HFF-Myc (cell line): ENCODE measurements at regions not wholly inside any gene's neighbourhood (a gene's known extent, or its start where the extent isn't known, plus 50 kb on each side); places are given as distances from the start of the nearest gene placed in this dataset.

Experiments used
- DNase-seq: peaks from one replicate; pipeline ENCODE4 v3.0.0-alpha.2; 2011; ENCODE audit warnings: low read depth; ENCODE audit errors: extremely low read depth
- H3K4me3 ChIP-seq: replicated peaks from 2 replicates; pipeline ENCODE4 v1.5.1; 2011; ENCODE audit warnings: low read depth, mild to moderate bottlenecking, control low read depth, low read length
- CTCF ChIP-seq: IDR thresholded peaks from 2 replicates; pipeline ENCODE4 v1.5.1; 2012; ENCODE audit warnings: mild to moderate bottlenecking, low read depth, low read length, control low read depth; ENCODE audit errors: missing control alignments

DNA sequence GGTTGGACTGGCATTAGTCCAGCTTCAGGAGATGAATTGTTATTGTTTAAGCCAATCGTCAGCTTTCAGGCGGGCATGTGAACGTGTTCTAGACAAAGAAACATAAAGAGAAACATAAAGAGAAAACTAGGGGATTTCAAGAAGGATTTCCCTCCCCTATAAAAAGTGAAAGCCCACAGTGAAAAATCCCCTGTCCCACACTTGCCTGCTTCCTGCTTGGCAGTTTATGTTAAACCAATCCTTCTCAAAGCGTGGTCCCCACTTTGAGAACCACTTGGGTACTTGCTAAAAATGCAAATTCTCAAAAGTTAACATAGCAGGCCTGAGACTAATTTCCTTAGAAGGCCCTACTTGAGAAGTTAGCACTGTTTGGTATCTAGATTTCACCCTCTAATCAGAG is 293.0 kb upstream of the SOX14 start:
- no peak overlapping the region for H3K4me3 ChIP-seq
- TF ChIP-seq CTCF, result no peak
- DNase-seq, result no peak

DNA sequence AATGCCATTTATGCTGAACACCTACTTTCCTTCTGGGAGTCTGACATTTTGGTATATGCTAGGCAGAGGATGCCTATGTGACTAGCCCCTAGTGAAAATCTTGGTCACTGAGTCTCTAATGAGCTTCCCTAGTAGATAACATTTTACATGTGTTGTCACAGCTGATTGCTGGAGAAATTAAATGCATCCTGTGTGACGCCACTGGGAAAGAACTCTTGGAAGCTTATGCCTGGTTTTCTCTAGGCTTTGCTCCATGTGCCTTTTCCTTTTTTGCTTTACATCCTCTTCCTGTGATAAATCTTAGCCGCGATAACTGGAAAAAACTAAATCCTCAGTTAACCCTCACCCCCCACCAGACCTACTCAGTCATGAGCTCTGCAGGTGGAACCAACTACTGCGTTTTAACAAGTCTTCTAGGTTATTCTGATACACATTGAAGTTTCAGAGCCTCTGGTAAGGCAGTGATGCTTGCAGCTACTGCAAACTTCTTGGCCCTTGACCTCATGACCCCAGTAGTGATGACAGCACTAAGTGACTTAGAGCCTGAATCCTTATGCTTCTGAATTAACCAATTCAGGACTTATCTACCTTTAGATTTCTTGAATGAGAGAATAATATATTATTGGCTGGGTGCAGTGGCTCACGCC is 292.4 kb upstream of the SOX14 start:
- TF ChIP-seq CTCF, result no peak
- no peak overlapping the region for H3K4me3 ChIP-seq
- DNase-seq, result no peak

DNA sequence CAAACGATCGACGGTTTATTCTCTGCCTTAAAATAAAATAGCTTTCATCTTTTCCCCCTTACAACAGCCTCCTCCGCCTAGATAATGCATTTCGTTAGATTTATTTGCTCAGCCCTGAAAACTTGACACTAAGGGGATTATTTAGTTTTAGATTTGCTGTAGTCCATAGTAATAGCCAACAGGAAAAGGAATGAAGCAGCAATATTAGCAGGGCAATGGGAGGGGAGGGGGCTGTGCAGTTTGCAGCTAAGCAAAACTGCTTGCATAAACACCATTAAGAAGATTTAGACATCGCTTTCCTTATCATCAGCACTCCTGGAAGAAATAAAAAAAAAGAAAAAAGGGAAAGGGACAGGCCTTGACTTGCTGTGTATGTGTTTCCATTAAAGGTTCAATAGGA is 286.5 kb upstream of the SOX14 start:
- no peak overlapping the region for H3K4me3 ChIP-seq
- DNase-seq, result no peak
- TF ChIP-seq CTCF, result no peak

GRCh38 chr3:137509354-137510045 is 254.6 kb upstream of the SOX14 start:
- DNase-seq, result no peak
- H3K4me3 ChIP-seq, result no peak overlapping the region
- TF ChIP-seq CTCF, result no peak

- DNase-seq, result no peak
- no peak for TF ChIP-seq CTCF
- no peak overlapping the region for H3K4me3 ChIP-seq
These were observed 252.5 kb upstream of the SOX14 start for GRCh38 chr3:137511655-137512054.

- TF ChIP-seq CTCF, result no peak
- no peak overlapping the region for H3K4me3 ChIP-seq
- no peak for DNase-seq
These were observed 249.3 kb upstream of the SOX14 start for GRCh38 chr3:137514853-137515252.
